BE2C (cell line): ENCODE measurements at regions not wholly inside any gene's neighbourhood (a gene's known extent, or its start where the extent isn't known, plus 50 kb on each side); places are given as distances from the start of the nearest gene placed in this dataset.

Experiments
- DNase-seq: peaks from one replicate; pipeline ENCODE4 v3.0.0-alpha.2; 2020
- H3K27me3 ChIP-seq: fragments of 250-450 bp; sonication (Bioruptor Pico); 2 replicates; pipeline ENCODE4 v1.5.1; 2020; ENCODE audit warnings: mild to moderate bottlenecking
- H3K36me3 ChIP-seq: fragments of 250-450 bp; sonication (Bioruptor Pico); 2 replicates; pipeline ENCODE4 v1.5.1; 2020; ENCODE audit warnings: mild to moderate bottlenecking
- H3K4me1 ChIP-seq: fragments of 250-450 bp; sonication (Bioruptor Pico); 2 replicates; pipeline ENCODE4 v1.5.1; 2020
- H3K4me3 ChIP-seq: 2 replicates; pipeline ENCODE4 v1.5.1; 2011; ENCODE audit warnings: low read depth, low read length
- H3K9me3 ChIP-seq: fragments of 250-450 bp; sonication (Bioruptor Pico); 2 replicates; pipeline ENCODE4 v1.5.1; 2020
- CTCF ChIP-seq: IDR thresholded peaks from 2 replicates; pipeline ENCODE4 v1.5.1; 2012; ENCODE audit warnings: mild to moderate bottlenecking, low read depth, low read length

GRCh38 chr2:195319548-195320412 lies 337.2 kb upstream of the SLC39A10 start:
- DNase-seq, result no peak
- Histone ChIP-seq H3K36me3 (no peaks in the 10 kb centered on the region), H3K4me3 (no peak overlapping the region), H3K27me3 (no peaks in the 10 kb centered on the region), H3K9me3 (no peaks in the 10 kb centered on the region), H3K4me1 (peaks cover 24% of the 10 kb centered on the region)
- TF ChIP-seq CTCF, result no peak

- no peaks in the 10 kb centered on the region for H3K36me3 ChIP-seq
- H3K4me3 ChIP-seq, result no peak overlapping the region
- no peak for TF ChIP-seq CTCF
- H3K9me3 ChIP-seq, result no peaks in the 10 kb centered on the region
- peaks cover 24% of the 10 kb centered on the region for H3K4me1 ChIP-seq
- no peak for DNase-seq
- H3K27me3 ChIP-seq, result no peaks in the 10 kb centered on the region
Observed at GRCh38 chr2:195319112-195319460, 337.9 kb upstream of the SLC39A10 start.

GRCh38 chr2:195318440-195319111 lies 338.4 kb upstream of the SLC39A10 start:
- DNase-seq, result peak; percentile 50
- peak; percentile 61 for TF ChIP-seq CTCF
- peaks cover 24% of the 10 kb centered on the region for H3K4me1 ChIP-seq
- no peaks in the 10 kb centered on the region for H3K9me3 ChIP-seq
- no peaks in the 10 kb centered on the region for H3K27me3 ChIP-seq
- no peak overlapping the region for H3K4me3 ChIP-seq
- H3K36me3 ChIP-seq, result no peaks in the 10 kb centered on the region

- H3K27me3 ChIP-seq, result no peaks in the 10 kb centered on the region
- peaks cover 24% of the 10 kb centered on the region for H3K4me1 ChIP-seq
- no peaks in the 10 kb centered on the region for H3K36me3 ChIP-seq
- no peak for DNase-seq
- H3K4me3 ChIP-seq, result no peak overlapping the region
- H3K9me3 ChIP-seq, result no peaks in the 10 kb centered on the region
- no peak for TF ChIP-seq CTCF
Observed at GRCh38 chr2:195317550-195317949, 339.5 kb upstream of the SLC39A10 start.

- no peak for DNase-seq
- no peaks in the 10 kb centered on the region for H3K27me3 ChIP-seq
- H3K4me3 ChIP-seq, result no peak overlapping the region
- H3K36me3 ChIP-seq, result no peaks in the 10 kb centered on the region
- peaks cover 18% of the 10 kb centered on the region for H3K4me1 ChIP-seq
- H3K9me3 ChIP-seq, result no peaks in the 10 kb centered on the region
- no peak for TF ChIP-seq CTCF
Observed at GRCh38 chr2:195316486-195316885, 340.5 kb upstream of the SLC39A10 start.

- Histone ChIP-seq H3K4me3 (no peak overlapping the region), H3K36me3 (no peaks in the 10 kb centered on the region), H3K27me3 (no peaks in the 10 kb centered on the region), H3K9me3 (no peaks in the 10 kb centered on the region), H3K4me1 (peaks cover 16% of the 10 kb centered on the region)
- DNase-seq, result no peak
- TF ChIP-seq CTCF, result no peak
Observed at GRCh38 chr2:195313962-195314361, 343.1 kb upstream of the SLC39A10 start.
